OCI-LY1 (cell line): ENCODE measurements at regions not wholly inside any gene's neighbourhood (a gene's known extent, or its start where the extent isn't known, plus 50 kb on each side); places are given as distances from the start of the nearest gene placed in this dataset.

Experiments used
- EZH2 ChIP-seq: fragments of 200-600 bp; sonication (generic), shearing (Covaris generic); IDR thresholded peaks from 2 replicates; pipeline ENCODE4 v1.8.0; 2017; ENCODE audit warnings: borderline replicate concordance, mixed run types, mild to moderate bottlenecking, antibody characterized with exemption, low read length, moderate library complexity, mixed read lengths
- TF ChIP-seq, protein P1 (sequence below): fragments of 200-600 bp; sonication (generic), shearing (Covaris generic); IDR thresholded peaks from 2 replicates; pipeline ENCODE4 v1.5.1; 2017; ENCODE audit warnings: mild to moderate bottlenecking, antibody characterized with exemption, low read length, moderate library complexity, mixed read lengths

GRCh38 chr4:182155806-182156205 is 87.4 kb upstream of the TENM3 start:
- TF ChIP-seq, protein P1, sequence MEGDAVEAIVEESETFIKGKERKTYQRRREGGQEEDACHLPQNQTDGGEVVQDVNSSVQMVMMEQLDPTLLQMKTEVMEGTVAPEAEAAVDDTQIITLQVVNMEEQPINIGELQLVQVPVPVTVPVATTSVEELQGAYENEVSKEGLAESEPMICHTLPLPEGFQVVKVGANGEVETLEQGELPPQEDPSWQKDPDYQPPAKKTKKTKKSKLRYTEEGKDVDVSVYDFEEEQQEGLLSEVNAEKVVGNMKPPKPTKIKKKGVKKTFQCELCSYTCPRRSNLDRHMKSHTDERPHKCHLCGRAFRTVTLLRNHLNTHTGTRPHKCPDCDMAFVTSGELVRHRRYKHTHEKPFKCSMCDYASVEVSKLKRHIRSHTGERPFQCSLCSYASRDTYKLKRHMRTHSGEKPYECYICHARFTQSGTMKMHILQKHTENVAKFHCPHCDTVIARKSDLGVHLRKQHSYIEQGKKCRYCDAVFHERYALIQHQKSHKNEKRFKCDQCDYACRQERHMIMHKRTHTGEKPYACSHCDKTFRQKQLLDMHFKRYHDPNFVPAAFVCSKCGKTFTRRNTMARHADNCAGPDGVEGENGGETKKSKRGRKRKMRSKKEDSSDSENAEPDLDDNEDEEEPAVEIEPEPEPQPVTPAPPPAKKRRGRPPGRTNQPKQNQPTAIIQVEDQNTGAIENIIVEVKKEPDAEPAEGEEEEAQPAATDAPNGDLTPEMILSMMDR = no peak
- no peak for TF ChIP-seq EZH2
